ENCODE measurements at regions not wholly inside any gene's neighbourhood (a gene's known extent, or its start where the extent isn't known, plus 50 kb on each side); places are given as distances from the start of the nearest gene placed in this dataset.
"Not testable (repeated sequence)": the region's sequence is repeated elsewhere in the genome, so short reads cannot be mapped to it uniquely, and the experiment has no call there.

DNA sequence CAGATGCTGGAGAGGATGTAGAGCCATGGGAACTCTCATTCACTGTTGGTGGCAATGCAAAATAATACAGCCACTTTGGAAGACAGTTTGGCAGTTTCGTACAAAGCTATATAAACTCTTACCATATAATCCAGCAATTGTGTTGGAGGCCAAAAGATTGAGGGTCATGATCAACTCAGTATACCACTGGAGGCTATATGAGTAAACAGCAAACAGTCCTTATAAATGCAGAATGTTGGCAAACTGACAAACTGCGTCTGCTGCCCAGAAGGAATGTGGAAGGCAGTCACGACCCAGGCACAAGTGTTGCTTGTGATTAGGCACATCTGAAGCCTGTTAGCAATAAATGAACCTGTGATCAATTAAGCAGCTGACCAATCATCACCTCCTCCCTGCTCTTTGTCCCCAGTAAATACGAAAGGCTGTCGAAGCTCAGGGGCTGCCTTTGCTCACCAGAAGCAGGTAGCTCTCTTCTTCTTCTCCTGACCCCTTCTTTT is 98.1 kb upstream of the SPOPL start:
- DNase-seq = no peak

DNA sequence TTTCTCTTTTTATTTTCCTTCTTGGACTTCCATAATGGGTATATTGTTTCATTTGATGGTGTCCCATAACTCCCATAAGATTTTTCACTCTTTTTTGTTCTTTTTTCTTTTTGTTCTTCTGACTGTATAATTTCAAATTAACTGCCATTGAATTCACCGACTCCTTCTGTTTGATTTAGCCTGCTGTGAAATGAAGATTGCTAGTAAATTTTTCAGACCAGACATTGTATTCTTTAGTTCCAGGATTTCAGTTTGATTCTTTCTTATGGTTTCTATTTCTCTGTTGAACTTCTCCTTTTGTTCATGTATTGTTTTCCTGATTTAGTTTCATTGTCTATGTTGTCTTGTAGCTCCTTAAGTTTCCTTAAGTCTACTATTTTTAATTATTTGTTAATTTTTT is 87.6 kb upstream of the SPOPL start:
- DNase-seq = no peak

DNA sequence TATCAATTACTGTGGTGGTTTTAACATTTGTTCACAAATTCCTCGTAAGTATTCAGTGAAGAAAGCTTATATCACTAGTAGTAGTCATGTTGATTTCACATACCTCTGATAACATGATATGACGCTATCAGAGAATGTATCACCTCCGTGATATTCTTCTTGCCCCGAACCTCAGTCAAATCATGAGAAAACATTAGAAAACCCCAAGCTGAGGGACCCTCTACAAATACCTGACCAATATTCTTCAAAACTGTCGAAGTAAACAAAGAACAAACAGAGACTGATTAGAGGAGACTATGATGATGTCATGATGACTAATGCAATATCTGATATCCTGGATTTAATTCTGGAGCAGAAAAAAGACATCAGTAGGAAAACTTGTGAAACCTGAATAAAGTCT is 85.6 kb upstream of the SPOPL start:
- DNase-seq = no peak

DNA sequence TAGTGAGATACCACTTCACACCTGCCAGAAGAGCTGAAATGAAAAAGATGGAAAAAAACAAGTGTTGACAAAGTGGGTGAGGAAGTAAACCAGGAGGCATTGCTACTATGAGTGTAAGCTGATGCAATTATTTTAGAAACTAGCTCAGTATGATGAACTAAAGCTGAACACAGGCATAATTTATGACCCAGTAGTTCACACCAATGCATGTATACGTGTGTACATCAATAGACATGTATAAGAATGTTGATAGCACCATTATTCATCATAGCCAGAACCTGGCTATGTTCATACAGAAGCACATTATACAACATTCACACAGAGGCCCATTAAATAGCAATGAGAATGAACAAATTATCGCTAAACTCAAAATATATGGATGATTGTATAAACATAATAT is 83.1 kb upstream of the SPOPL start:
- no peak for DNase-seq

DNA sequence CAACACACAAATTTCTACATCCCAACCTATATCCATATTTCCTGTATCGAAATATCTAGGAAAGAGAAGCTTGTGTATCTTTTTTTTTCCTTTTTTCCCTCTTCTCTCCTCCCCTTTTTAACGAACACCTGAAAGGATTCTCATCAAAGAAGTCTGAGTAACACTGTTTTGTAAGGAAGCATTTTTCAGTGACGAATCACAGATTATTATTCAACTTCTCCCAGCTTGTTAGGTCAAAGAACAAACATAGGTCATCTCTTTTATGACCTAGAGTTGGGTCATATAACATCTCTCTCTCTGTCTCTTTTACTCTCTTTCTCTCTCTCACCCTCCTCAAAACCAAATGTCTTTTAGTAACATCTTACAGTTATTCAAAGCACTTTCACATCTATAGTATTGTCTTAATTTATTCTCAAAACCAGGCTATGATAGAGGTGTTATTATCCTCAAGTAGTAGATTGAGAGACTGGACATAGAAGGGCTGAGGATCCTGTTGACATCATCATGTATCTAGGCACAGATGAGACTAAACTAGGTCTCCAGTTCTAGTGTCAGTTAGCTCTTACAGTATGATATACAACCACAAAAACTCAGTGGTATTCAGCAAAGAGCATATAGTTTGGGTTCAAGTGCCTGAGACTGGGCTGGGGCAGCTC is 80.1 kb upstream of the SPOPL start:
- DNase-seq = no peak

DNA sequence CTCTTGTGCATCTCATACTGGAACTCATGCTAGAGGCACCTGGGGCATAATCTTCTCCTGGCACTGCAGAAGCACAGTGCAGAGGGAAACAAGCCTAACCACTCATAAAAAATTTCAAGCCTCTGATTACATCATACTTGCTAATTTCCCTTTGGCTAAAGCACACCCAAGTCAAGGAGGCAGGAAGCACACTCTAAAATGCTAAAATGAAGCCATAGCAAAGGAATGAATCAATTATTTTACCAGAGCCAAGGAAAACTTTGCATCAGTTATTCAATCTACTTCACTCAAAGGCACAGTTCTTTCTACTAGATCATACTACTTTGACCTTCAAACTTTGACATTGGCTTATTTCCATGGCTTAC is 79.6 kb upstream of the SPOPL start:
- DNase-seq = peak; percentile 2

DNA sequence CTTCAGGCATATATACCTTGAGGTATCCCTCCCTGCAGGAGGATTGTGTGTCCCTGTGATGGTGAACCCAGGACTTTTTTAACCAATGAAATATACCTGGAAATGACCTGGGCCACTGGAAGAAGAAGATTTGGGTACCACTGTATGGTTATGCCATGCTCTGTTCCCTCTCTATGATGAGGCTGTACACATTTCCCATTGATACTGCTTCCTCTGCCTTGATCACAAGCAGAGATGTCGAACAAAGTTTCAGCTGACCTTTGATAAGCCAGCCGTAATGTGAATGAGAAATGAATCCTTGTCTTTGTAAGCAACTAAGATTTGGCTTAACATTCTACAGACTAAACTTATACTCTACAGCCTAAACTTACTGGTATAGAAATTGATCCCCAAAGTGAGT is 78.4 kb upstream of the SPOPL start:
- DNase-seq = no peak

DNA sequence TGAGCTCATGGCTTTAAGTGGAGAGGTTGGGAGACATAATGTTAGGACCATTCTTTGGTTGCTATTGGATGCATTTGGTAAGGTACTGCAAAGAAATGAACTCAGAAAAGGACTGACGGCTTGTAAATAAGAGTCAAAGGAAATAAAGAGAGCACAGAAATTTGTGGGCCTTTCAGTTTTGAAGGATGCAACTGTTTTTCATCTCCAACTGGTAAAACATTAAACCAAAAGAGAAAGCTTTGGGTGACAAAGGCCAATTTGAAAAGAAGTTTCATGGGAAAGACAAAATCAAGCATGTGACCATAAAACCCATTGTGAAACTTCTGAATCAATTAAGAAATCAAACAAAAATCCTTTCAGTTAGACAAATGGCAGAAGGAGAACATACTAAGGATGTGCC is 77.8 kb upstream of the SPOPL start:
- no peak for DNase-seq

DNA sequence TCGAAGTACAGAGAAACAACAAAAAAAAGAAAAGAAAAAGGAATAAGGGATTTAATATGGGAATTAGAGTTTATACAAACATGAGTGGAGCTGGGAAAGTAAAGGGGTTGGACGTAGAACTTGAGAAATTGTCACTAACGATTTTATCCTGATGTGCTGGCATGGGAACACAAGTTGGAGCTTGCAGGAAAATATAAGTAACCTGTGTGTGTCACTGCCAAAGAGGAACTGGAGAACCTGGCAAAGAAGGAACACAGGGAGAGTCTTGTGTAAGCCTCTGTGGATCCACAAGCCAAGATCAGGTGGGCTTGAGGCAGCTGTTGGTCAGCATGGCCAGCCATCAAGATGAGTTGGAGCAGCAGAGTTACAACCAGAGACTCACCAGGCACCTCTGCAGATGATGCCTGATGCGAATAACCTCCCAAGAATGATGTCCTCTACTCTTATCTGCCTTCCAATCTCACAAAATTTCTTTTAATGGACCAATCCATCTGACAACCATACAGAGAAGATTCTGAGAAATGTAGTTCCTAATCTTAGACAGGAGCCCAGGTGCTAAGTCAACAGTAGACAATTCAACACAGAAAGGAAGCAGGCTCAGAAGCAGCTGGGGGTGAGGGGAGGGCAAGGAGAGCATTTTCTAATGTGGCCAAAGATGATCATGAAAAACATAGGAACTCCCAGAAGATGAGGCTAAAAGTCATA is 77.0 kb upstream of the SPOPL start:
- no peak for DNase-seq

DNA sequence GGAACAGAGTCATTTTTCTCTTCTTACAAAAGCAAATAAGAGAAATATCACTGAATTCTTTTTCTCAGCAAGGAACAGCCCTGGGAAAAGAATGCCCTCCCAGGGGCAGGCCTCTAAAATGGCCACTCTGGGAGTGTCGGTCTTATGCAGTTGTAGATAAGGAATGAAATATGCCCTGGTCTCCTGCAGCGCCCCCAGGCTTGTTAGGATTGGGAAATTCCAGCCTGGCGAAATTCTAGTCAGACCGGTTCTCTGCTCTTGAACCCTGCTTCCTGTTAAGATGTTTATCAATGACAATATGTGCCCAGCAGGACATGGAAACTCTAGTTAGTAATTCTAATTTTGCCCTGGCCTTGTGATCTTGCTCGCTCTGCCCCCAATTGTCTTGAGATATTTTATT is 75.5 kb upstream of the SPOPL start:
- DNase-seq = not testable (repeated sequence)

DNA sequence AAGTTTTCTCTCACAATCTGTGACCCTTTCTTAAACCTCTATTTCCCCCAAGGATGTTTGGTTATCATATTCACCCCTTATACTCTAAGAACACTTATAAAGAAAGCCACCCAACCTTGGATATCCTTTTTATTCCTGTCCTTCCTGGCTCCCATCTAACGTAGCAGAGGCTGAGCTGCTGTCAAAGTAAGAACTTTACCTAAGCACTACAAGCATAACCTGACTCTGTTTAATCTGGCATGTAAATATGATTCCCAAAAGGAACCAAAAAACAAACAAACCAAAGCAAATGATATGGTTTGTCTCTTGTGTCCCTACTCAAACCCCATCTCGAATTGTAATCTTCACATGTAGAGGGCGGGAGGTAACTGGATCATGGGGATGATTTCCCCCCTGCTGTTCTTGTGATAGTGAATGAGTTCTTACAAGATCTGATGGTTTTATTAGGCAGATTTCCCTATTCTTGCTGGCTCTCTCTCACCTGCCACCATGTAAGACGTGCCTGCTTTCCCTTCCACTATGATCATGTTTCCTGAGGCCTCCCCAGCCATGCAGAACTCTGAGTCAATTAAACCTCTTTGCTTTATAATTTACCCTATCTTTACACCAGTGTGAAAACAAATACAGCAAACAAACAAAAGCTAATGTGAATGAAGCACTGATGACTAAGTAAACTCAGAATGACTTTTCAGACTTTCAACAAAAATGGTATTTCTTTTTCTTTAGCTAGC is 72.7 kb upstream of the SPOPL start:
- DNase-seq = no peak

DNA sequence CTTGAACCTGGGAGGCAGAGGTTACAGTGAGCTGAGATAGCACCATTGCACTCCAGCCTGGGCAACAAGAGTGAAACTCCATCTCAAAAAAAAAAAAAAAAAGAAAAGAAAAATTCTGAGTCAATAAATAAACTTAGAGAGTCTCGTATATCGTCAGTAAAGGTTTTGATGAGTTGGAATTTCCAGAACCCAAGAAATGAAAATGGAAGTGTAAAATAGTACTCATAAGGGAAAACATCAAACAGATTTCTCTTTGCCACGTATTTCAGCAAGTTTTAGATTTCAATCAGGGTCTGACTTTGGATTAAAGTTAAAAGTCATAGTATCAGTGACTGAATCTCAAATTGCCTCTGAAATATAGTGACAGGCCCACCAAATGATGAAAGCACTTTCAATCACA is 71.4 kb upstream of the SPOPL start:
- no peak for DNase-seq

DNA sequence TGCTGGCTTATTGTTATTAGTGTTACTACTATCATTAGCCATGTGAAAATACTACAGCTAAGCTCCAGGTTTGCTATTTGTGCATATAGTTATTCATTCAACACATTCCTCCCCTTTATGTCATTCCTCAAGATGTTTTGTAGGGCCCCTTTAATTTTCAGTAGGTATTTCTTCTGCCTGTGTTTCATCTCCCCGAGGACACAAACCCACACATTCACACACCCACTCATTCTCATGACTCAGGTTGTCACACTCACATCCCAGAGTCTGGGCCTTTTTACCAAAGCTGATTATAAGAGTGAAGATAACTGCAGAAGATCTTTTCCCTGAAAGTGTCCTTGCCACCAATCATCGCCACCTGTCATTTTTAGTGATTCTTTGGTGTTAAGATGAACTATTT is 68.6 kb upstream of the SPOPL start:
- no peak for DNase-seq

DNA sequence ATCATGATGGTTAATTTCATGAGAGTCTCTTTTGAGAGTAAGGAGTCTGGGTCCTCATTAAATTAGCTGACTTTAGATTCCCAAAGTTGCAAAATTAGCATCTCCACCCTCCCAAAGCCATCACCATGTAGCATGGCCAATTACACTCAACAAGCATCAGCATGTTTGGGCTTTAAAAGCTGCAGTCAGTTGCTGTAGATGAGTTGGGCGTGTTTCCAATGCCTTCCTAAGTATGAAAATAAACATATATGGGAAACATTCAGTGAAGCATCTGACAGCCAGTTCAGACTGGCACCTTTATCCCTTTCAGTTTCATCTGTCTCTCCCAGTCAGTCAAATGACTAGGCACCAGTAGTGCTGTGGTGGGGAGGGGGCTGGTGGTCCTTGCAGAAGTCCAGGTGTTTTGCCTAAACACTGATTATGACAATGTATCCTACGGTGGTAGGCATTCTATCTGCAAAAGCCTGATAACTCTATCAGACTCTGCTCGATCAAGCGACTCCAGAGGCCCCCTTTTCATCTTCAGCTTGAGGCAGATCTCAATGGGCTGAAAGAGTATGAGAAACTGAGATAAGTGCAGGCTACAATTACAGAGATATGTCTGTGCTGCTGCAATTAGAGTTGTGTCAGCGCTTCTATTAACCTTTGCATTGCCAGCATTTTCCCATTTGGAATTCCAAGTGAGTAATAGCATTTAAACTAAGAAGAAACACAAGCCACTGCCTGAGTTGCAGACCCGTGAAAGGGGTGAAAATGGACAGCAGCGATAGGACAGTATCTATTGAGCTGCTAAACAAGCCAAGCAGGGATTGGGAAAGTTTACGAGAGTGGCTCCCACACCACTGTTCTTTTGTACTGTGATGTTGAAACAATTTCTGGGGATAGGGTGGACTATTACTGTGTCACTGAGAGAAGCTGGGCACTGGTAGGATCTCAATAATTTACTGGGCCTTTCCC is 67.3 kb upstream of the SPOPL start:
- no peak for DNase-seq

DNA sequence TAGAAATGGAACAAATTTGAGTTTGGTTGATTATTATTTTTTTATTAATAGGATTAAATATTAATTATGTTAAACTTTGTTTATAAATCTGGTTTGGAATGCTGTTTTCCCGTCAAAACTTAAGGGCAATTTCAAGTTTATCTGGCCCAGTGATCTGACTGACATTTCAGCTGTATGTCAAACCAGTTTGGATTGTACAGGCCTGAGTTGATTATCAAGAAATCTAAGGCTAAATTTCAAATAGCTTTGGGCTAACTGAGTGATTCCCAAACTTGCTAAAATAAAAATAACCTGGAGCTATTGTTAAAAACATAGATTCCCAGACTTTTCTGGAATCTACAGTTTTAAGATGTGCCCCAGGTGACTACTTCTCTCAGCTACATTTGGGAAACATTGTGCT is 65.9 kb upstream of the SPOPL start:
- no peak for DNase-seq

DNA sequence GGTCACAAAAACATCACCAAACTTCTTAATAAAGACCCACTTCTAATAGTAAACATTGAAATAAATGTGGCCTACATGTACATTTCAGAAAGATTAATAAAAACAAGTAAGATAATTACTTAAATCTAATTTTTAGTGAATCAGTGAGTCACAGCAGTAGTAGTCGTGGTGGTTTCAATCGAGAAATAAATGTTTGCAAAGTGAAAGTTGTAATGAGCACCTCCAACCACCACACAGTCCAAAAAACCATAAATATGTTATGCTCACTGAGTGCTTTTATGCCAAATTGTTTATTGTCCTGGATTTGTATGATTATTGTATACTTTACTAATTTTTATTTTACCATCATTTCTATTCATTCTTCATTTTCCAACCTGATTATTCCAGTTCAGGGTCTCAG is 61.8 kb upstream of the SPOPL start:
- no peak for DNase-seq

DNA sequence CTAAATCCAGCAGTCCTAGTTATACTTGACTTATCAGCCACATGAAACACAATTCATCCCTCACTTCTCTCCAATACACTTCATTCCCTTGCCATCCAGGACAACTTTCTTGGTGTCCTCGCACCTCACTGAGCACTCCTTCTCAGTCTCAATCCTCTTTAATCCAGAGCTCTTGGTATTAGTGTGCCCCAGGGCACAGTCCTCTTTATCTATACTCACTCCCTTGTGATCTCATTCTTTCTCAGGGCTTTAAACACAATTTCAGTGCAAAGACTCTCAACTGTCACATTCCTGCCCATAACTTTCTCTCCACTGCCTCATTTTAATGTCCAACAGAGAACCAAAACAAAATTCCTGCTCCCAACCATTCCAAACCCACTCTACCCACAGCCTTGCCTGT is 60.8 kb upstream of the SPOPL start:
- DNase-seq = no peak

DNA sequence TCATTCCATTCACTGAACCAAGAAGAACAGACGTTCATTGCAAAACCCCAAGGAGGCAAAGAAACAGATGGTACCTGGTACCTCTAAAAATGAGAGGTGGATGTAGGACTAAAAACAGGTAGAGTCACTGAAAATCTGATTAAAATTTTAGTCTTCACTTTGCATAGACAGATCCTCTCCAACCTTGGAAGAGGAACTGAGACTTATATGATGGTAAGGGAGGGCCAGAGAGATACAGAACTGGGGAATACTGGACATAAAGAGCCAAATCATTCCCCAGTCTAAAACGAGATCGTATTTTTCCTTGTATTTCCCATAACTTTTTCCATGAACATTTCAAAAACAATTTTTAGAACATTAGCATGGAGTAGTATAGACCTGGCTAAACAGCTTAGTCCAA is 59.7 kb upstream of the SPOPL start:
- no peak for DNase-seq

DNA sequence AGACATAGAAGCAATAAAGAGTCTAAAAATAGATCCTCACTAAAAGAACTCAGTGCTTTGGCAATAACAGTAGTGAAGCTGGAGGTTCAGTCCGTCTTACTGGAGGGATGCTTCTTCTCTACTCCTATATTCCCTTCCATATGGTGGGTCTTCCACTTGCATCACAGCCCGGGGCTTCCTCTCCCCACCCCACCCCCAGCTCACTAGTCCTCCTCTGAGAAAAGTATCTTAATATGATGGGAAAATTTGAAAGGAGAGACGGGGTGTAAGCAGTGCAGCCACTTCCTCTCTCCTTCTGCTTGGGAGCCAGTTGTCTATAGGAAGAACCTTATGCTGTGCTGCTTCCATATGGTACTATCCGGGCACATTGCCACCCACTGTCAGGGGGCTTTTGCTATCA is 57.2 kb upstream of the SPOPL start:
- no peak for DNase-seq

DNA sequence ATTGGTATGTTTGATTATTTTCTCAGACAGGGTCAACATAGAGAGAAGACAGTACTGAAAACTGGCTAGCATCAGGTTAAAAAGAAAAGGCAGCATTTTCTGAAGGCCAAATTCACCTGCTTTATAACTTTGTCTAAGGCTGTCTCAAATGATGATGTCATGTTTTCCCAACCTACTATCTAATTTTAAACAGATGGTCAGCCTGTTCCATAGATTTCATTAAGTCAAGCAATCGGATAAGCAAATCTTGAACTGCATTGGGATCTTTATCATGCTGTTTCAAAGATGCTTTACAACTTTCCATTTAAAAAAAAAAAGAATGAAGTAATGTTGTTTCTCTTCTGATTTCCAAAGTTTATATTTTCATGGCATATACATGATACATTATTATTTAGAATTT is 56.3 kb upstream of the SPOPL start:
- DNase-seq = no peak

DNA sequence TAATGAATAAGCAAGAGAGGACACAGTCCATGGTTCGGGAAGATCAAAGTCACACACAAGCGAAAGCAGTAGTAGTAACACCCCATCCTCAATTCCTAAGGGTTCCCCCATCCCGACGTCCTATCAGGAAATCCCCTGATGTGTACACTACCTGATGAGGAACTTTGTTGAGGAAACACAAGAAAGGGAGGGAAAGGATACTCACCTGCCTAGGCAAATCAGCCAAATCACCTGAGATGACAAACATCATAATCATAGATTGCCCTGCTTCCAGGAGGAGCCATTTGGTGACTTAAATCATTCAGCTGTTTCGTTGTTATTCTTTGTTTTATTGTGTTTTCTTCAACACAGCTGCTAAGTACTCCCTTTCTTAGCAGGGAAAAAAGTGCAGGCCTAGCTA is 55.5 kb upstream of the SPOPL start:
- no peak for DNase-seq

DNA sequence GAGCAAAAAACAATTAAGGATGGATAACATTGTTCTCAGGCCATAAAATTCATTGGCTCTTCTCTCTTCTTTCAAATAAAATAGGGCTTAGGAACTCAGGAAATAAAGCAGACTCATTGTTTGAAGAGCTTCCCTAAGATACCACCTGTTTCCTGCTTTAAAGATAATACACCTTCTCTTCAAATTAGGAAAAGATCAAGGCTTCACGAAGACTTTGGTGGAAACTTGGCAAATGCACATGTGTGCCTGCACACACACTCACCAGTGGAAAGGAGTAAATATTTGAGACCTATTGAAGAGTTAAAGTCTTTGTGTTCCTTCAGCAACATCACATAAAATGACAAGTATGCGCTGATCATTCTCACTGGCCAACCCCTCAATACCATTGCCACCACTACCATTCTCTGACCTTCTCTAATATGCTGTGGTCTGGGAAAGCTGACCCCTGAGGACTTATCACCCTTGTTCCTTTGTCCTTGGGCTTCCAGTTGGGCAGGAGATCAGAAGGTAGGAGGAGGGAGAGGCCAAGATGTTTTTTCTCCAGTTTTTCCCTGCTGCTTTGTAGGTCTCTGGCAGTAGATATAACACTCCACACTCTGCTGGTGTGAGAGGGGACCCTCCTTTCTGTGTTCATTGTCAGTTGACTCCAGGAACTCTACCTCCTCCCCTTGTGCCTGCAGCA is 53.5 kb upstream of the SPOPL start:
- DNase-seq = no peak

All from GF-D8 (cell line).